Mucosa of rectum (tissue), 2 donors: ENCODE measurements at regions not wholly inside any gene's neighbourhood (a gene's known extent, or its start where the extent isn't known, plus 50 kb on each side); places are given as distances from the start of the nearest gene placed in this dataset.
"Not testable (repeated sequence)": the region's sequence is repeated elsewhere in the genome, so short reads cannot be mapped to it uniquely, and the experiment has no call there.

Experiments used
- H3K27ac ChIP-seq, 2 donors: one replicate each; pipeline ENCODE4 v1.7.0; 2013; ENCODE audit warnings: inconsistent platforms in 2 of 2, low read depth in 2 of 2, low read length in 2 of 2
- H3K27me3 ChIP-seq, 2 donors: one replicate each; pipeline ENCODE4 v1.7.0; 2013; ENCODE audit warnings: low read length in 2 of 2; ENCODE audit not compliant: control insufficient read depth in 2 of 2, insufficient read depth in 2 of 2
- H3K36me3 ChIP-seq, 2 donors: one replicate each; pipeline ENCODE4 v1.7.0; 2013; ENCODE audit warnings: low read length in 2 of 2; ENCODE audit not compliant: control insufficient read depth in 2 of 2, insufficient read depth in 2 of 2
- H3K4me1 ChIP-seq, 2 donors: one replicate each; pipeline ENCODE4 v1.7.0; 2013; ENCODE audit warnings: low read length in 2 of 2, mild to moderate bottlenecking in 1 of 2; ENCODE audit not compliant: control insufficient read depth in 2 of 2, insufficient read depth in 2 of 2
- H3K4me3 ChIP-seq, 2 donors: one replicate each; pipeline ENCODE4 v1.7.0; 2013; ENCODE audit warnings: low read length in 2 of 2
- H3K9ac ChIP-seq, 2 donors: one replicate each; pipeline ENCODE4 v1.7.0; 2013; ENCODE audit warnings: low read length in 2 of 2, low read depth in 1 of 2, mild to moderate bottlenecking in 1 of 2
- H3K9me3 ChIP-seq, 2 donors: one replicate each; pipeline ENCODE4 v1.7.0; 2013; ENCODE audit warnings: low read length in 2 of 2; ENCODE audit not compliant: control insufficient read depth in 2 of 2
- donor health status: healthy.
- donor health status: Normal muscosa, but diverticular disease.

DNA sequence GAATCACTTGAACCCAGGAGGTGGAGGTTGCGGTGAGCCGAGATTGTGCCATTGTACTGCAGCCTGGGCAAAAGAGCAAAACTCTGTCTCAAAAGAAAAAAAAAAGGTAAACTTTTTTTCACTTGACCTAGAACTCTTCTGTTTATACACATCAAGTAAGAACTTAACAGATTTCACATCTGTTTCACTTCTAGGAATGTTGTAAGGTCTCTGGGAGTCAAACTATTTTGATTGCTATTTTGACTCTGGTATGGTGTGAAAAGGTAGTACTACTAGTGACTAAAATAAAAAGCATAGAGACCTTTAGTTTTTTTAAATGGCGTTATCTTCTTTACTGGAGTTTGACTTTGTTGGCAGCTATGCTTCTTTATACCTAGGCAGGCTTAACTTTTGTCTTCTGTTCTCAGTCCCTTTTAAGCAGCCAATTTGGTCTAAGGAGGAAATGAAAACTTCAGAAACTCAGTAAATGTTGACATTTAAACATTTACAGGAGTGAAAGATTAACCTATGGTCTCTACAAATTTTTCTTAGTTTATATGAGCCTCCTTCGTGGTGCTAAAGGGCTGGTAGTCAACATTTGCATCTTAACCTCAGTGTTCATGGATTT lies 84.7 kb downstream of the METTL2B start:
- not testable (repeated sequence) for H3K4me3 ChIP-seq, H3K27me3 ChIP-seq, H3K4me1 ChIP-seq, H3K9ac ChIP-seq, H3K36me3 ChIP-seq, H3K9me3 ChIP-seq
- peak overlapping the region in 1 of 2 donors; percentile 3 for H3K27ac ChIP-seq

DNA sequence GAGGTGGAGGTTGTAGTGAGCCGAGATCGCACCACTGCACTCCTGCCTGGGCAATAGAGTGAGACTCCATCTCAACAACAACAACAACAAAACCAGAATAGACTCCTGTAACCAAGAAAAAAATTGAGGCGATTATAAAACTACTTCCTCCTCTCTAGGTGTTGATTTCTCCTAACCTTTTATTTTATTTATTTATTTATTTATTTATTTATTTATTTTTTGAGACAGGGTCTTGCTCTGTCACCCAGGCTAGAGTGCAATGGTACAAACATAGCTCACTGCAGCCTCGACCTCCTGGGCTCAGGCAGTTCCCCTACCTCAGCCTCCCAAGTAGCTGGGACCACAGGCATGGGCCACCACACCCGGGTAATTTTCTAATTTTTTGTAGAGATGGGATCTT lies 86.2 kb downstream of the METTL2B start:
- not testable (repeated sequence) for H3K27ac ChIP-seq, H3K27me3 ChIP-seq, H3K36me3 ChIP-seq, H3K9ac ChIP-seq, H3K9me3 ChIP-seq, H3K4me3 ChIP-seq, H3K4me1 ChIP-seq

DNA sequence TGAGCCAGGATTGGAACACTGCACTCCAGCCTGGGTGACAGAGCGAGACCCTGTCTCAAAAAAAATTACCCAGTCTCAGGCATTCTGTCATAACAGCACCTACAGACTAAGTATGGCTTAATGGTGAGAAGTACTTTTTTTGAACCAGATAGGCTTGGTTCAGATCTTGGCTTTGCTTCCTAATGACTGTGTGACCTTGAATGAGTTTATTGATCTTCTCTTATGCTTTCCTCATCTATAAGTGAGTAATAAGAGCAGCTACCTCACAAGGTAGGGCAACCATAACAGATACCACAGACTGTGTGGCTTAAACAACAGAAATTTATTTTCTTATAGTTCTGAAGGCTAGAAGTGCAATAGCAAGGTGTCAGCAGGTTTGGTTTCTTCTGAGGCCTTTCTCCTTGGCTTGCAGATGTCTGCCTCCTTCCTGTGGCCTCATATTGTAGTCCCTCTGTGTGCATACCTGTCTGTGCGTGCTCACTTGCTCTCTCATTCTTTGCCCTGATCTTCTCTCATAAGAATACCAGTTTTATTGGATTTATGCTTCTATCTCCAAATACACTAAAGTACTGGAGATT lies 87.7 kb downstream of the METTL2B start:
- H3K36me3 ChIP-seq, H3K27ac ChIP-seq, H3K27me3 ChIP-seq, H3K9me3 ChIP-seq, H3K9ac ChIP-seq, H3K4me1 ChIP-seq, H3K4me3 ChIP-seq: not testable (repeated sequence)

DNA sequence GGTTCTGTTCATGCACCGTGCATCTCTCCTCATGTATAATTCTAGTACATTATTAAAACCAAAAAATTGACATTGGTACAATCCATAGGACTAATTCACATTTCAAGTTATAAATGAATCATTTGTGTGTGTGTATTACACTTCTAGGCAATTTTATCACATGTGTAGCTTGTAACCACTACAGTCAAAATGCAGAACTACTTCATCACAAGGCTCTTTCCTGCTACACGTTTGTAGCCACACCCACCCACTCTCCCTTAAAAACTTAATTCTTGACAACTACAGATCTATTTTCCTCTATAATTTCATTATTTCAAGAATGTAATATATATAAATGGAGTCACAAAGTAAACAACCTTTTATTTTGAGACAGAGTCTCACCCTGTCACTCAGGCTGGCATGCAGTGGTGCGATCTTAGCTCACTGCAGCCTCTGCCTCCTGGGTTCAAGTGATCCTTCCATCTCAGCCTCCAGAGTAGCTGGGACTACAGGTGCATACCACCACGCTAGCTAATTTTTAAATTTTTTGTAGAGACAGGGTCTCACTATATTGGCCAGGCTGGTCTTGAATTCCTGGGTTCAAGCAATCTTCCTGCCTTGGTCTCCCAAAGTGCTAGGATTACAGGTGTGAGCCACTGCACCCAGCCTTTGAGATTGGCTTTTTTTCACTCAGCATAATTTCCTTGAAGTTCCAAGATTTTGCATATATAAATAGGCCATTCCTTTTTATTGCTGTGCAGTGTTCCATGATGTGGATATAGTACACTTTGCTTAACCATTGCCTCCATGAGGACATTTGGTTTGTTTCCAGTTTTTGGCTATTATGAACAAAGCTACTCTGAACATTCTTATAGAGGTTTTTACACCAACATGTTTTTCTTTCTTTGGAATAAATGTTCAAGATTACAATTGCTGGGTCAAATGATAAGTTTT lies 88.7 kb downstream of the METTL2B start:
- H3K27ac ChIP-seq, H3K9me3 ChIP-seq: not testable (repeated sequence)

DNA sequence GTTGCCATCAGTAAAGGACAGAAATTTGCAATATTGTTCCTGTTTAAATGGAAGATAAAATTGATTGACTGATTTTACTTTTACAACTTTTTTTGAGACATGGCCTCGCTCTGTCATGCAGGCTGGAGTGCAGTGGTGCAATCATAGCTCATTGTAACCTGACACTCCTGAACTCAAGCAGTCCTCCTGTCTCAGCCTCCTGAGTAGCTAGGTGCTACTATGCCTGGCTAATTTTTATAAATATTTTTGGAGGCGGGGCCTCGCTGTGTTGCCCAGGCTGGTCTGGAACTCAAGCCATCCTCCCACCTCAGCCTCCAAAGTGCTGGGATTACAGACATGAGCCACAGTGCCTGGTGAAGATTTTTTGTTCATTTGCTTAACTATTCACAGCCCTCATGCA lies 96.8 kb upstream of the GARIN1A start:
- H3K9me3 ChIP-seq, H3K27me3 ChIP-seq, H3K4me1 ChIP-seq, H3K27ac ChIP-seq, H3K9ac ChIP-seq, H3K36me3 ChIP-seq, H3K4me3 ChIP-seq: not testable (repeated sequence)

More for the DNA sequence above, 88.7 kb downstream of the METTL2B start:
- H3K4me1 ChIP-seq, H3K27me3 ChIP-seq, H3K4me3 ChIP-seq, H3K36me3 ChIP-seq, H3K9ac ChIP-seq: not testable (repeated sequence)

DNA sequence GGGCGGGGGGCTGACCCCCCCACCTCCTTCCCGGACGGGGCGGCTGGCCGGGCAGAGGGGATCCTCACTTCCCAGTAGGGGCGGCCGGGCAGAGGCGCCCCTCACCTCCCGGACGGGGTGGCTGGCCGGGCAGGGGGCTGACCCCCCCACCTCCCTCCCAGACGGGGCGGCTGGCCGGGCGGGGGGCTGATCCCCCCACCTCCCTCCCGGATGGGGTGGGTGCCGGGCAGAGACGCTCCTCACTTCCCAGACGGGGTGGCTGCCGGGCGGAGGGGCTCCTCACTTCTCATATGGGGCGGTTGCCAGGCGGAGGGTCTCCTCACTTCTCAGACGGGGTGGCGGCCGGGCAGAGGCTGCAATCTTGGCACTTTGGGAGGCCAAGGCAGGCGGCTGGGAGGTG lies 95.1 kb upstream of the GARIN1A start:
- H3K27me3 ChIP-seq, H3K9me3 ChIP-seq, H3K4me1 ChIP-seq, H3K9ac ChIP-seq, H3K27ac ChIP-seq, H3K4me3 ChIP-seq: not testable (repeated sequence)
- peaks cover 8 to 13% of the 10 kb centered on the region in 2 donors for H3K36me3 ChIP-seq

DNA sequence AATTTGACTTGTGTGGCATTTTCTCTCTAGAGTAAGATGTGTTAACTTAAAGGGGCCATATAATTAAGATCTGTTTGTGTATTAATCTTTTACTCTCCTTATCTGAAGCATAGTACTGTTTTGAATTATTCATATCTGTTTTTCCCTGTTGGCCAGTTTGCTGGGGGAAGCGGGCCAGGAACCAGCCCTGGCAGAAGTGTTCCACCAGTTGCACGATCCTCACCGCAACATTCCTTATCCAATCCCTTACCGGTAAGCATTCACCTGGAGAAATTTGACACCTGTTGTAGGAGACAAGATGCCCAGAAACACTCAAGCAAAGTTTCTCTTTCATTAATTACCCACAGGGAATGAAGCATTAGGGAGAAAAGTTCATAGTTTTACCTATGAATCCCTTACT lies 92.2 kb upstream of the GARIN1A start:
- not testable (repeated sequence) for H3K9me3 ChIP-seq, H3K27ac ChIP-seq, H3K4me1 ChIP-seq, H3K9ac ChIP-seq, H3K4me3 ChIP-seq, H3K27me3 ChIP-seq
- peaks cover 10 to 16% of the 10 kb centered on the region in 2 donors for H3K36me3 ChIP-seq

DNA sequence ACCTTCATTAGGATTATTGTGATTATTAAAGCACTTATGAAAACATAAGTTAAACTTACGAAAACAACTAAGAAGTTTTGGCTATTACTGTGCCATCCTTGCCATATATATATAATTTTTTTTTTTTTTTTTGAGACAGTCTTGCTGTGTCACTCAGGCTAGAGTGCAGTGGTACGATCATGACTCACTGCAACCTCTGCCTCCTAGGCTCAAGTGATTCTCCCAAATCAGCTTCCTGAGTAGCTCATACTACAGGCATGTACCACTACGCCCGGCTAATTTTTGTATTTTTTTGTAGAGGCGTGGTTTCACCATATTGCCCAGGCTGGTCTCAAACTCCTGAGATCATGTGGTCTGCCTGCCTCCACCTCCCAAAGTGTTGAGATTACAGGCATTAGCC lies 91.0 kb upstream of the GARIN1A start:
- not testable (repeated sequence) for H3K4me1 ChIP-seq, H3K27me3 ChIP-seq, H3K9me3 ChIP-seq, H3K27ac ChIP-seq, H3K4me3 ChIP-seq, H3K9ac ChIP-seq
- peaks cover 8 to 11% of the 10 kb centered on the region in 2 donors for H3K36me3 ChIP-seq

DNA sequence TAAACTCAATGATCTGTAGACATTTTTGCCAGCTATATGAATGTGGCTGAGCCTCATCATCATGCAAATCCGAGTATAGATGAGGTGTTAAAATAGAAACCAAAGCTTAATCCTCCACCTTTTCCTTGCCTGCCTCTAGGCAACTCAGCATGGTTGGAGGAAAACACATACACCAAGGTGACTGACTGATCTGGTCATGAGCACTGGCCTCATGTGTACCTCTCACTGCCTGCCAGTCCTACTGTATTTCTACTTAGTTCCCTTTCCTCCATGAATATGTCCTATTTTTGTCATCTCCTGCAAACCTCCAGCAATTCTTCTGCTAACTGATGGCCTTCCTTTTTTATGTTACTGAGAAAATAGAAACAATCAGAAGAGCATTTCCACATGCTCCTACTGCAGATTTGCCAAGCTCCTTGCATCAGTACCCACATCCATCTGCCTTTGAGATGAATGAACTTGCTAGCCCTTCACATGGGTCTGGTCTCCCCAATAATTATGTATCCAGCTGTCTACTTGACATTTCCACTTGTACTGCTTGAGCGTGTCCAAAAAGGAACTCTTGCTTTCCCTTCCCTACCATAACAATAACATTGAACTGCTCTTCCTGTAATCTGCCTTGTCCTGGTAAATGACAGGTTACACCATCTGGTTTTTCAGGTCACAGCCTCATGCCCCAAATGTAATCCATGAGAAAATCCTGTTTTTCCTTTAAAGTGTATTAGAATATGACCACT lies 90.1 kb upstream of the GARIN1A start:
- peaks cover 8 to 11% of the 10 kb centered on the region in 2 donors for H3K36me3 ChIP-seq

DNA sequence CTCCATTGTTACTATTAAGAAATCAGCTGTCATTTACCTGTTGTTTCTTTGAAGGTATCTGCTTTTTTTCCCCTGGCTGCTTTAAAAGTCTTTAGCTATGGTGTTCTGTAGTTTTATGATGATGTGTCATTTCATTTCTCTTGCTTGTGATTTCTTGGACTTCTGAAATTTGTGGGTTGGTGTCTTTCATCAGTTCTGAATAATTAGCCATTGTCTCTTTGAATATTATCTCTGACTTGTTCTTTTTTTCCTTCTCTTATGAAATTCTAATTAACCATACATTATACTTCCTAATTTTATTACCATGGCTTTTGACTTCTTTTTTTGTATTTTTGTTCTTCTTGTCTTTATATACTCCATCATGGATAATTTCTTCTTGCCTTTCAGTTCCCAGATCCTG lies 85.4 kb upstream of the GARIN1A start:
- not testable (repeated sequence) for H3K9me3 ChIP-seq, H3K9ac ChIP-seq, H3K27me3 ChIP-seq, H3K36me3 ChIP-seq, H3K27ac ChIP-seq, H3K4me1 ChIP-seq, H3K4me3 ChIP-seq

More for the DNA sequence above, 90.1 kb upstream of the GARIN1A start:
- not testable (repeated sequence) for H3K9ac ChIP-seq, H3K4me1 ChIP-seq, H3K27me3 ChIP-seq, H3K27ac ChIP-seq, H3K9me3 ChIP-seq, H3K4me3 ChIP-seq
